HEK293 (cell line): ENCODE measurements at regions not wholly inside any gene's neighbourhood (a gene's known extent, or its start where the extent isn't known, plus 50 kb on each side); places are given as distances from the start of the nearest gene placed in this dataset.

ENCODE experiments used
- FEZF1 ChIP-seq: fragments of 450-650 bp; formaldehyde crosslinking; IDR thresholded peaks from 2 replicates; pipeline ENCODE4 v1.5.1; 2016; ENCODE audit warnings: missing biosample characterization, missing genetic modification characterization
- YY1 ChIP-seq: fragments of 450-650 bp; formaldehyde crosslinking; IDR thresholded peaks from 2 replicates; pipeline ENCODE4 v1.5.1; 2018; ENCODE audit warnings: missing biosample characterization, missing genetic modification characterization
- ZNF629 ChIP-seq: fragments of 450-650 bp; formaldehyde crosslinking; IDR thresholded peaks from 2 replicates; pipeline ENCODE4 v1.5.1; 2017; ENCODE audit warnings: missing biosample characterization, missing genetic modification characterization
- TF ChIP-seq, protein P1 (sequence below): fragments of 450-650 bp; formaldehyde crosslinking; IDR thresholded peaks from 2 replicates; pipeline ENCODE4 v1.5.1; 2016; ENCODE audit warnings: missing biosample characterization, missing genetic modification characterization

DNA sequence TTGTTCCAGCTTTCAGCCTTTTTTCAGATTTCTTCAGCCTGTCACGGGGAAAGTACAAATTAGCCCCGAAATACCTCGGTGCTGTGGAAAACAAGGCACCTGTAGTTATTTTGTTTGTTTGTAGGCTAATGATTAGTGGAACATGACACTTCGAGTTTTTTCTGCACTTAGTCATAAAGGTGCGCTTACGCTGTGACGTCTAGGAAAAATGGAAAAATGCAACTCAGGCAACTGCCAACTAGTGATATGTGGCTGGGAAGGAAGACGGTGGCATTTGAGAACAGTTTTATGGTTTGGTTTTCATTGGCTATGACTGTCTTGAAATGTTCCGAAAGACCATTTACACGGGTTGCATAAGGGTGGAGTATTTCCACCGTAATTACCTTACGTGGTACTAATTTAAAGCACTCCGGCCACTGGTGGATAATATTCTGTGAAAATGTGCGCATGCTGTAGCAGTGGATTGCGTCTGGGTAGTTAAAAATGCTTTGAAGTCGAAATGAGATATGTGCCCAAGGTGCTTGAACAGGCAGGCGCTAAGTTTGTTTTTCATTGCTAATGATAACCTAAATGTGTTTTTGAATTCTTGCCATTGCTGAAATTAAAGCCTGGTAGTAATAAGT lies 94.5 kb upstream of the CELF2 start:
- TF ChIP-seq YY1 (tag by site-specific recombination) (no peak), FEZF1 (tag by site-specific recombination) (no peak), ZNF629 (tag by site-specific recombination) (no peak)
- TF ChIP-seq, protein P1, sequence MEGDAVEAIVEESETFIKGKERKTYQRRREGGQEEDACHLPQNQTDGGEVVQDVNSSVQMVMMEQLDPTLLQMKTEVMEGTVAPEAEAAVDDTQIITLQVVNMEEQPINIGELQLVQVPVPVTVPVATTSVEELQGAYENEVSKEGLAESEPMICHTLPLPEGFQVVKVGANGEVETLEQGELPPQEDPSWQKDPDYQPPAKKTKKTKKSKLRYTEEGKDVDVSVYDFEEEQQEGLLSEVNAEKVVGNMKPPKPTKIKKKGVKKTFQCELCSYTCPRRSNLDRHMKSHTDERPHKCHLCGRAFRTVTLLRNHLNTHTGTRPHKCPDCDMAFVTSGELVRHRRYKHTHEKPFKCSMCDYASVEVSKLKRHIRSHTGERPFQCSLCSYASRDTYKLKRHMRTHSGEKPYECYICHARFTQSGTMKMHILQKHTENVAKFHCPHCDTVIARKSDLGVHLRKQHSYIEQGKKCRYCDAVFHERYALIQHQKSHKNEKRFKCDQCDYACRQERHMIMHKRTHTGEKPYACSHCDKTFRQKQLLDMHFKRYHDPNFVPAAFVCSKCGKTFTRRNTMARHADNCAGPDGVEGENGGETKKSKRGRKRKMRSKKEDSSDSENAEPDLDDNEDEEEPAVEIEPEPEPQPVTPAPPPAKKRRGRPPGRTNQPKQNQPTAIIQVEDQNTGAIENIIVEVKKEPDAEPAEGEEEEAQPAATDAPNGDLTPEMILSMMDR (tag by site-specific recombination): no peak
